T-helper 1 cell (primary cell): ENCODE measurements at regions not wholly inside any gene's neighbourhood (a gene's known extent, or its start where the extent isn't known, plus 50 kb on each side); places are given as distances from the start of the nearest gene placed in this dataset.

Source experiments
- DNase-seq, 5 donors: peaks; one replicate each; pipeline ENCODE4 v3.0.0-alpha.2; 2012 to 2020

DNA sequence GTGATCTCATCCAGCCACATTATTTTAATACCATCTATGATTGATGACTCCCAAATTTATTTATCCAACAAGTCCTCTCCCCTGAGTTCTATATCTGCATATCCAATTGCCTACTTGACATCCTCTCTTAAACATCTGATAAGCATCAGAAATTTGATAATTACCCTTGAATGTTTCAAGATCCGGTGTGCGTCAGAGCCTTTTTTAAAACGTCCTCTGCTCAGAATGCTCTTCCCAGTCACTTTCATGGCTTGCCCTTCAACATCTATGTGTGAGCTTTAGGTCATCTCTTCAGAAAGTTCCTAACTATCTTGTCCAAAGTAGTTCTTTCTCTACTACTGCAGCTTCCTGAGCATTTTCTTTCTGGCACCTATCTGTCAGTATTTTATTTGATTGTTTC is 364.3 kb downstream of the PLPP3 start:
- DNase-seq: no peak

DNA sequence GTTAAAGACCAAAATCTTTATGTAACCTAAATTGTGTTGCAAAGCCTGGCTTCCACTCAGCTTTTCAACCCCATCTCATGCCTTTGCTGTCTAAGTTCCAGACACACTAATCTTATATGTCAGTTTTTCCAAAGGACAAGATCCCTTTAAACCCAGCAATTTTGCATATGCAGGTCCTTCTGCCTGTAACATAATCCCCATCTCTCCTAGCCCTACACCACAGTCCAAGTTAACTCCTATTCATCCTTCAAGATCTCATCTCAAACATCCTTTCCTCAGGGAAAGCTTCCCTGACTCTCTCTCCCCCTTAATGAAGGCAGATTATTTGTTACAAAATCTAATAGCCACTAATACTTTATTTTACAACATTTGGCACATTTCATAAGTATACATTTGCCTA is 366.3 kb downstream of the PLPP3 start:
- DNase-seq: no peak

DNA sequence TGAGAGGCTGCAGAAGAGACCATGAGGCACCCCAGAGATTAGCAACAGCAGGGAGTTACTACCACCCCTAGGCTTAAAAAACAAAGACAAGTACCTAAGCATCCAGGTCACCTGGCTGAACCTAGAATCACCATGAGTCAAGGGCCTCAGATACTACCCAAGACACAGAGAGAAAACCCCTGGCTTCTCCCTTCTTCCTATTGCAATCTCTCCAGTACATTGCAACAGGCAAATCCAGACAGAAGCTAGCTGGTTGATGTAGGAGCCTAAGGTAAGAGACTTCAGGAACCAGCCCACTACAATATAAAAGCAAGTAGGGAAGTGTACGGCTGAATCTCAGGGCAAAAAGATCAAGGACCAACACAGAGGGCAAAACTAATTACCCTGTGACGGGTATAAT is 367.2 kb downstream of the PLPP3 start:
- DNase-seq: no peak

DNA sequence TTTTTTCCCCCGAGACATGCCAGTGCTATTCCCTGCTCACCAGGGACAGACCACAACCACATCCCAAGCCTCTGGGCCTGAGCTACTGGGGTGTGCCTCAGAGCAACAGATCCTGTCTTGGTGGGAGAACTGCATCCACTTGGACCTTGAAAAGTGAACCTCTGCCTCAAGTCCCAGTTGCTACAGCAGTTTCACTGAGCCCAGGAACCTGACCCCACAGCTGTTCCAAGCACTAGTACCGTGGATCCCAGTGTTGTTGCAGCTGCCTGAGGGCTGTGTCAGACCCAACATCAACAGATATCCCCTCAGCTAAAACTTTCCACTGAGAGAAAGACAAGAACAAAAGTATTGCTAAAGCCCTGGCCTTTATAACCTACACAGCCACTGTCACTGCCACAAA is 373.0 kb downstream of the PLPP3 start:
- no peak for DNase-seq

DNA sequence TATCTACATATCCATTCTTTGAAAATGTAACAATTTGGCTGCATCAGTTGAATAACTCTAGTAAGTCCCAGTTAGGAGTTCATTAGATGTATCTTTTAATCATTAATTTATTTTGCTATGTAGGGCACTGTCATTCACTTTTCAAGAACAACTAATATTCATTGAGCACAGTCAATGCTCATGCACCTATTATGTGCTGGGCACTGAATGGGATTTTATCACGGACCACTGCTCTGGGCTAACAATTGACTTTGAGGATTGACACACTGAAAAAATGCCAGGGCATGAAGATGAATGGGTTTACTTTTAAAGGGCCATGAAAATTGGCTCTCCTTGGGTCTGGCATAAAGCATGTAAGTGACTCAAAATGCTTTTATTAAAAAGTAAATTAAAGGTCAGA is 375.2 kb downstream of the PLPP3 start:
- DNase-seq: no peak

DNA sequence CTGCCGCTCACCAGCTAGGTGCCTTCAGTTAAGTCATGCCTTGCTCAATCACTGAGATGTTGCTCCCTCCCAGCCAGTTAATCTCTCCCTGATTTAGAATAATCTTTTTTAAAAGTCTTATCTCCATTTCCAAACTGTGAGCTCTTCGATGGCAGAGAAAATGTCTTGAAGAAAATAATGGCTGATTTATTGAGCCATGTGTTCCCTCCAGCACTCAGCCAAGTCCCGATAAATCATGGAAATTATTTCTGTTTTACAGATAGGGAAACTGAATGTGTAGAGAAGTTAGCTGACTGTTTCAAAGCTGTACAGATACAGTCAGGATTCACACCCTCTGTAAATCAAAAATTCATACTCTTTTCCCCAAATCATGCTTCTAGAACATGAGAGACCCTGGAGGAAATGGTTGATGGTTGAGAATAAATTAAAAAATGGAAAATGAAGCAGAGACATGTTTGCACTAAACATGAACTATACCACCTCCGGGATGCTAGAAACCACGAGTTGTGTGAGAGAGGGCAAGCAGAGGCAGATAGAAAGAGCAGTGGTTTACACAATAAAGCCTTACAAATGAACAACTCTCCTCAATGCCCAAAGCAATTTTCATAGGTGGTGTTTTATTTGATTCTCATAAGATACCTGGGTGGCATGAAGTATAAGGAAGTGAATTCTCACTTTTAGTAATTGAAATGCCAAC is 376.4 kb downstream of the PLPP3 start:
- no peak for DNase-seq

DNA sequence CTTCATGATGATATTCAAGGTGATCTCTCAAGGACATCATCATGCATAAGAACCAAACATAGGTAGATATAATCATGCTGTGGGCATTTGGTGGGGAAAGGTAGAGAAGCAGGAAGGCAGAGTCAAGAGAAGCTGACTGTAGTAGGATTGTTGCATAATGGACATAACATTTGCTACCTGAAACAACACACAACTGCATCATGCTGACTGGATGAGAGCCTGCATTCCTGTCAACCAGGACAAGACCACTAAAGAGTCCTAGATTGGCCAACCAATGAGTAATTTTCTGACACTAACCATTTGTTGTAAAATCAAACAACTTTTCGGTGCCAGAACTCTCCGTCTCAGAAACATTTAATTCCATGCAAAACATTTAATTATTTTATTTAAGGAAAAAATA is 377.2 kb downstream of the PLPP3 start:
- DNase-seq: no peak

DNA sequence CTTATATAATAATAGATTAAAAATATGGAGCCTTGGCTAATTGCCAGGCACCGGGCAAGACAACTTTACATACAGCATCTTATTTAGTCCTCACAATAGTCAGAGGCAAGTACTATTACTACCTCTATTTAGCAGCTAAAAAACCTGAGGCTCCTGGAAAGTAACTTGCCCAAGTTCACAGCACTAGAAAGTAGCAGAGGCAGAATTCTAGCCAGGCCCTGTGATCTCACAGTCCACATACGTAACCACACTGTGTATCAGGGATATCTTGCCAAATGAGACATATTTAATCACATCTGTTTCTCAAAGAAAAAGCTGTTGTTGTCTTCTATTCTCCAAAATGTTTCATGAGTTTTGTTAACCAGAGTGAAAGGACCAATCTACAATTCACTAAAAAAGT is 378.5 kb downstream of the PLPP3 start:
- DNase-seq: no peak

DNA sequence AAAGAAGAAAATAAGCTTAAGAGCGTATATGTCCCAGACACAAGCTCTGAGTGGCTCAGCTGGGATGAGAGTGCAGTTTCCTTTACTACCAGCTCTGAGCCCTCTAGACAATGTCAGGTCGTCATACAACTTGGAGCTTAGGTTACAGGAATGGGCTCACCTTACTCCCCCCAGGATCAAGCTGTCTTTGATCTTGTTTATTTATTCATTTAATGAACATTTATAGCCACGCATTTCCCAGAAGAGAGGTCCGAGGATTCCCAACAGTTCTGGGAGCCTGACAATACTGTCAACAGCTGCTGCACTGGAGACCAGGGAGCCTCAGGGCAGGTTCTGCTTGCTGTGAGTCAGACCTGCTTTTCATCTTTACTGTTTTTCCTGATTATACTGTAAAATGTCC is 378.9 kb downstream of the PLPP3 start:
- no peak for DNase-seq

DNA sequence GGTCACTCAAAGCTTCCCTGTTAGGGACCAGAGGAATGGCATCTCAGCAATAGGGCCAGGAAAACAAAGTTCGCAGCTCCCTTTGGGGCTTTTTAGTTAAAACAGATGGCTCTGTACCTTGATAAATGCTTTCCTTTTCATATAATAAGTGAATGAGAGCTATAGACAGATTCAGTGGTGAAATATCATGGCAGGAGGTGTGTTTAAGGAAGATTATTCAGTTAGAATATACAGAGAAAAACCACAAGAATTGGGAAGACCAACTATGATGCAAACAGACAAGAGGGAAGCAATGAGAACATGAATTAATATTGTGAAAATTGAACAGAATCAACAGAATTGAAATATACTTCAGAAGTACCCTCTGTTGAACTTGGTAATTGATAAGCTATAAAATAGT is 379.4 kb downstream of the PLPP3 start:
- no peak for DNase-seq

DNA sequence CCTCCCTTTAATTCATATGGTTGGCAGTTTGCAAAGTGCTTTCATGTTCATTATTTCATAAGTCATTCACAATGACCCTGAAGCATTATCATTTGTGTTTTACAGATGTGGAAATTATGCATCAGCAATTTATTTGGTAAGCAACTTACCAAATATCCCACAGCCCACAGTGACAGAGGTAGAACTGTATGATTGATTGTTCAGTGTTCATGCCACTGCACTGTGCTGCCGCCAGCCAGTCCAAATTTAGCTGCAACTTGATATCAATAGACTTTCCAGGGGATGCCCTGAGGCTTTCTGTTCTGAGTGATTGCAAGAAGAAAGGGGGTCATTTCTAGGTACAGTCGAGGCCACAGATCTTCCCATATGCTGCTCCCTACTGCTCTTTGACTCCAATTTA is 380.3 kb downstream of the PLPP3 start:
- no peak for DNase-seq

DNA sequence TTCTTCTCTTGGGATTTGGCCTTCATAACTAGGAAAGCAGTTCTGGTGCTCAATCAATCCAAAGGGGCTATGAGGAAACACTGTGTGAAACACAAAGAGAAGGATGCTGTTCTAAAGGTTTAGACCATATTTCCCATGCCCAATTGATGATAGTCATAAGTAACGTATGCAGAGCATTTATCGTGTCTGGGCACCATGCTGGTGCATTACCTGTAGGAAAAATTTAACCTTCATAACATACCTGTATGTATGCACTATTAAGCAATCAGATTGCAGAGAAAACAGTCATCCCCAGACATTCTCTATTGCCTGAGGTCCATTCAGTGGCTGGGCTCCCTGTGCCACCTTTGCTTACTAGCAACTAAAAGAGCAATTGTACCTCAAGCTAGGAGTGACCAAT is 381.4 kb downstream of the PLPP3 start:
- DNase-seq: no peak

DNA sequence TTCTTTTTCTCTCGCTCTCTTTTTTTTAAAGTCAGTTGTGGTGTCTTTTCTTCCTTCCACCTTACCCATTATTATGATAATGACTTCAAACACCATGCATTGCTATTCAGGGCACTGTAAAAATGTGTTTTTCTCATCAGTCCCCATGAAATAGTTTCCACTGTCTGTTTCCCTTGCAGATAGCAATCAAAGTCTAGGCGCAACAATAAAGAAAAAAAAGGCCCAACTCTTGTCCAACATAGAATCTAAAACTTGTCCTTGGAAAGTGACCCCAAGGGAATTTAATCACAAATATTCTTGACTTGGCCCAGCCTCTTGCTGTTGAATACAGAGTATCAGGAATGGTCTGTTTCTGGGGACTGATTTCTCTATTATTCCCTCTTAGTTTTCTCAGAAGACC is 382.5 kb downstream of the PLPP3 start:
- no peak for DNase-seq

DNA sequence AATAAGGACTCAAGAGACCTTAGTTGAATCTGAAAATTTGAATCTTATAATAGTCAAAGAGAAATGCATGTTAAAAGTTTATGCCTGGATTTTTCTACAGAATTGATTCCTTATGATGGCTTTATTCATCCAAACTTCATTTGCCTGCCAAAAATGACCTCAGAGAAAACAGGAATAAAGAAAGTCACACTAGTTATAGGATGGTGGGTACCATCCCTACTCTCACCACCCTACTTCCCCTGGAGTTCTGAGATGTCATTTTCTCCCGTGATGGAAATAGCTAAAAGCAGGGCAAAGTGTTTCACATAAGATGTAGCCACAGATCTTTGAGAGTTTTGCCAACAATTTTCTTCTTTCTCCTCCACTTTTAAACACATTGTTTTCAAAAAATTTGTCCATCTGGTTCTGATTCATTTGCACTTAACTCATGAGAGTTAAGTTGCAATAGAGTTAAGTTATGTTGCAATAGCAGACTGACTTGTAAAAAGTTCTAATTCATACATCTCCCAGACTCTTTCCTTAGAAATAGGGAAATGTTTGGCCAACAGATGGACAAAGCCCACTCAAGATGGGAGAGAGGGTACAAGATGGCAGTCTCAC is 384.6 kb downstream of the PLPP3 start:
- no peak for DNase-seq

DNA sequence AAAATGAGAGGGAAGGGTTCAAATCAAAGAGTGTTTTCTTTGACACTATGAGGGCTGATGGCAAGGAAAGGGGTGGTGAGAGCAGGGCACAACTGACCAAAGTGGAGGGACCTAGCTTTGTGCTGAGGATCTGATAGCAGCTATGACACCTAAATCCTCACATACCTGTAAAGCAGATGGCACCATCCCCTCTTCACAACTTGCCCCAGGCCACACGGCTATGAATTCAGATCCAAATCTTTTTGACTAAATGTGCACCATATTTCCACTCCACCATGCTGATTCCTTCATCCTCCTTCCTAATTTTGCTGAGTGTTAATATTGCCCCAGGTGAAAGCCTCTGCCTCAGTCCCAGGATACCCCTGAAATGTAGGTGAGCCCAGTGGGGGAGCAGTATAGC is 385.7 kb downstream of the PLPP3 start:
- no peak for DNase-seq

DNA sequence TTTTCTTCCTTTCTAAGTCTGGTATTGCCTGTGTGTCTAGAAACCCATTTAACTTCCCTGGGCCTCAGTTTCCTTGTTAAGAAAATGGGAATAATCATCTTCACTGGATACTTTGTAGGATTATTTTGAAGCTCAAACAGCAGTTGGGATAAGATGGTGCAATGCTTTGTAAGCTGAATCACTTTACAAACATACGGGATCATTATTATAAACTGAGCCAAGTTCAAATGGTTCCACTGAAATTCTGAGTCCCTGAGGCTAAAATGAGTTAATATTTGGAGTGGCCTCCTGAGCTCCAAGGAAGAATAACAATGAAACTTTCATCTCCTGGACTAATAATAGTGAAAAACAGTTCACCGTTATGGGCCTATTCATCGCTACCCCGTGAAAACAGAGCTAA is 388.0 kb downstream of the PLPP3 start:
- DNase-seq: no peak

DNA sequence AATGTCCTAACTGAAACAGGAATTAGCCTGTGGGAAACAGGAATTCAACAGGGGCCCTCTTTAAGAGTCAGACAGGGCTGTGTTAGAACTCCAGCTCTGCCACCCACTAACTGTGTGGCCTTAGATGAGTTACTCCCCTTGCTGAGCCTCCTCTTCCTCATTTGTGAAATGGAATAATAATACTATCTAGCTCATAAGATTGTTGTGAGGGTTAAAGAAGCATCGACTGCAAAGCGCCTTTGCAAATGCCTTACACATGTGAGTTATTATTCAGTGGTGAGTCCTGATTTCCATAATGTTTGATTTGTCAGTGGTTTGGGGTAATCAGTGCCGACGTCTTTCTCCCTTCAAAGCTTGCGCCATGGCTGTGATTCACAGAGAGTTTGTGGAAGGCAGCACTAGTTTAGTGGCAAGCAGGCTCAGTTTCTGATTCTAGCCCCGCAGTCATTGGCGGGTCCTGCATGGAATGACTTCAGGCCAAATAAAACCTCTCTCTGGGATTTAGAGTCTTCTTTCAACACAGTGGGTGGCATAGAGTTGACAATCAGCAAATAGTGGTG is 388.5 kb downstream of the PLPP3 start:
- no peak for DNase-seq

DNA sequence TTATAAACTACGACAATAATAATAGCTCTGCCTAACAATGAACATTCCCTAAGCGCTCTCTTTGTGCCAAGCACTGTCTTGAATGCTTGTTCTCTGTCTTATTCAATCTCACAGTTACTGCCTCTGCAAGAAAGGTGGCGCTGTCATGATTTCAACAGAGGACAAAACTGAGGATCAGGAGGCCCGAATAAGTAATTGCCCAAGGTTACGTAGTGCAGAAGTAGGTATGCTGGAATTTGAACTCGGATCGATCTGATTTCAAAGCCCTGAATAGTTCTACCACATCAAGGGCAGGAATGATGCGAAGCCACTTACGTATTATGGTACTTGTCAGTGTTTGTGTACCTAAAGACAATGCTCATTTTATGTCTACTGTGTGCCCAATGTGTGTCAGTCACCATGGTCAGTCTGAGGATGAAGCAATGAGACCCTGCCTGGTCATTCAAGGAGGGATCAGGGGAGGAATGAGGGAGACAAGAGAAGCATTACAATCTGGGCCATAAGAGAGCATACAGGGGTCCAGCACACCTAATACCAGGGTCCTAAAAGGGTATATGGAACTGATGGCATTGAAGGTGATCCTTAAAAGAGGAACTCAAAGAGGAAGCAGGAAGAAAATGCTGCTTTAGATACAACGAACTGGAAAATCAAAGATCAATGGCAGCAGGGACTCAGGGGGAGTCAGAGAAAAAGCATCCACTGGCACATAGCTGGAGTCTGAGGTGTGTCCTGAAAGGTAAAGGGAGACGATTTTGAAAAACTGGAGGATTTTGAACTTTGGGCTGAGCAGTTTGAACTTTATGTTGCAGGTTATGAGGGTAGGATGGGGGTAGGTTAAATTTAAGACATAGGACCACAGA is 389.2 kb downstream of the PLPP3 start:
- DNase-seq: no peak

DNA sequence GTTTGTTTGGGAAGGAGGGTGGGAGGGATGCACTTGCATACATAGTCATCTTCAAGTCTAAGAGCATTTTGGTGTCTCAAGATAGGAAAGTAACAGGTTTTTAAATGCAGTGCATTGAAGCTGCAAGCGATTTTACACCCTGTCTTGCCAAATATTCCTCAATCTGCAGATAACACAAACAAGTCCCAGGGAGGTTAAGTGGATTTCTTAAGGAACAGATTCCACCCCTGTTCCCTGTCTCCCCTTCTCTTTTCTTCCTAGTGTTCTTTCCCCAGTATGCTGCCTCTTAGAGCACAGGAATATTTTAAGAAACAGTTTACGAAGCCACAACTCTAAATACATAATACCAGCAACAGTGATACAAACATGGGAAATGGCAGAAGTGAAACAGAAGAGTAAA is 389.9 kb downstream of the PLPP3 start:
- no peak for DNase-seq

DNA sequence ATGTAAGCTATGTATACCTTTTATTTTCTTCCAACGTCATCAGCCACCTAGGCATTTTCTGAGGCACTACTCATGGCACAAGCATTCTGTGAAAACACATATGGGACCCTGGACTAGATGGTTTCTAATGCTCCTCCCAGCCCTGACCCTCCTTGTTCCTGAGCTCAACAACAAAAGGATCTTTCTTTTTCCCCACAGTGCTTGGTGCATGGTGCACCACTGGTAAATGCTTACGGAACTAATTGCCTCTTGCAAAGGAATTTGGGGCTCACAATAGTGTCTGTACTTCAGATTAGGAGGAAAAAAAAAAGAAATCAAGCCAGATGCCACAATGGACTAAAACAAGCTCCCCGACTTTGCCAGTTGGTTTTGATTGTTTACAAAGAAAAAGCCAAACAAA is 390.5 kb downstream of the PLPP3 start:
- no peak for DNase-seq

DNA sequence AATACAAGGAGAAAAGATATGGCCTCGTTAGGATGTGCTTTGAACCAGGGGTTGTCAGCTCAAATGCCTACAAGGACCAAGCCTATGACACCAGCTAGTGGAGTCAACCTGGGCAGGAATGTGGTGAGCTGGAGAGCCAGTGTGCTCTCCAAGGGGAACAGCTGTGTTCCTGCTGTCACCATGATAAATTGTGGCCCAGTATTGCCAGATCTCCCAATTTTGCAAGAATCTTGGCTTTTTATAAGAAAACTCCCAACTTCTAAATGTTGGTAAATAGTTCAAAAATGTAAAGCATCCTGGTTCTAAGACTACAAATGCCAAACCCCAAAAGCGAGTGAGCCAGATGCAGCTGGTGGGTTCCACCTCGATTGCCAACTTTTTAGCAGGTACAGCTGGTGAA is 391.1 kb downstream of the PLPP3 start:
- DNase-seq: no peak

DNA sequence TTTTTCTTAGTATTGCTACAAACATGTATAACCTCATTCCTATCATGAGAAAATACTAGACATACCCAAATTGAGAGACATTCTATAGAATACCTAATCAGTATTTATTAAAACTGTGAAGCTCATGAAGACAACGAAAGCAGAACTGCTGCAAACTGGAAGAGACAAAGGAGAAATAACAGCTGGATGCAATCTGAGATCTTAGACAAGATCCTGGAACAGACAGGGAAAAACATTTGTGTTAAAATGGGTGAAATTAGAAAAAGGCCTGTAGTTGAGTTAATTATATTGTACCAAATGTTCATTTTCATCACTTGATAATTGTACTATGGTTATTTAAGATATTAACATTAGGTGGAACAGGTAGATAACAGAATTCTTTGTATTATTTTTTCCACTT is 392.0 kb downstream of the PLPP3 start:
- no peak for DNase-seq

DNA sequence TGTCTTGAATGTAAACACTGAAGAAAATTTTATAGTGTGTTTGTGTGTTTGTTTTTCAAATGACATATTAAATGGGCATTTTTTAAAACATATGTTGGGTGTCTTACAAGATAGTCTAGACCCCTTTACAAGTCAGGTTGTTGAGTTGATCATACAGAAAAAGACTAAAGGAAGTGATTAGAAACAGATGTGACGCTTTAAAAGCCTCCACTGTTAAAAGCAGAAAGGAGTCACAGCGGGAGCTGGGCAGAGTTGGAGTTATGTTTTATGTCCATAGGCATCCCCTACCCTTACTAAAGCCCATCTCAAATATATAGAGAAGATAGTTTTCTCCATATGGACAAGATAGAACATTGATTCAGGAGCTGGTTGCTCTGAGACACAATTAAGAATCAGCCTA is 393.9 kb downstream of the PLPP3 start:
- DNase-seq: no peak

DNA sequence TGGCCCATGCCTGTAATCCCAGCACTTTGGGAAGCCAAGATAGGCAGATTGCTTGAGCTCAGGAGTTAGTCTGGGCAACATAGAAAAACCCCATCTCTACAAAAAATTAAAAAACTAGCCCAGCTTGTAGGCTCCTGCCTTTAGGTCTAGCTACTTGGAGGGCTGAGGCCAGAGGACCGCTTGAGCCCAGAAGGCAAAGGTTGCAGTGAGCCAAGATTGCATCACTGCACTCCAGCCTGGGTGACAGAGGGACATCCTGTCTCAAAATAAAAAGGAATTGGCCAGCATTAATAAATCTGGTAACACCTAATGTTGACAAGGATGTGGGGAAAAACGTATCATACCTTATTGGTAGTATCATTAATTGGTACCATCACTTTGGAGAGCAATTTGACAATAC is 396.2 kb downstream of the PLPP3 start:
- DNase-seq: no peak
